HG02610 (cell line): ENCODE measurements at regions not wholly inside any gene's neighbourhood (a gene's known extent, or its start where the extent isn't known, plus 50 kb on each side); places are given as distances from the start of the nearest gene placed in this dataset.

Experiments used
- ATAC-seq: cut with Tn5 transposase; IDR thresholded peaks from one replicate; pipeline ENCODE4 v1.9.1; 2021; ENCODE audit warnings: mild to moderate bottlenecking, moderate library complexity; ENCODE audit not compliant: unreplicated experiment

DNA sequence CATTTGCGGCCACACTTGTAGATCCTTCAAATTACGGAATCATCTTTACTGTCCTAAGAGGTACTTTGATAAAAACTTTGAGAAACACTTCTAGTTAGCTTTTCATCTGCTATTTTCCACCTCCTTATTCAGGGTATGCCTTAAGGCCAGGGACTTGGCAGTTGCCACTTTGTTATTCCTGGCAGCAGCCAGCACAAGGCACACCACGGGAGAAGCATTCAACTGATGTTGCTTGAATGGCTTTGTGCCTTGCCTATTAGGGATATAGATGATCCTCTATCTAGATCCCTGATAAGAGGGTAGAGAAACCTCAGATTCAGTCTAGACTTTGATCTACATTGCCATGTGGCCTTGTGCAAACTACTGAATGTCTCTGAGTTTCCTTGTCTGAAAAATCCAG, 70.3 kb upstream of the EPHA4 start:
- ATAC-seq: no peak

DNA sequence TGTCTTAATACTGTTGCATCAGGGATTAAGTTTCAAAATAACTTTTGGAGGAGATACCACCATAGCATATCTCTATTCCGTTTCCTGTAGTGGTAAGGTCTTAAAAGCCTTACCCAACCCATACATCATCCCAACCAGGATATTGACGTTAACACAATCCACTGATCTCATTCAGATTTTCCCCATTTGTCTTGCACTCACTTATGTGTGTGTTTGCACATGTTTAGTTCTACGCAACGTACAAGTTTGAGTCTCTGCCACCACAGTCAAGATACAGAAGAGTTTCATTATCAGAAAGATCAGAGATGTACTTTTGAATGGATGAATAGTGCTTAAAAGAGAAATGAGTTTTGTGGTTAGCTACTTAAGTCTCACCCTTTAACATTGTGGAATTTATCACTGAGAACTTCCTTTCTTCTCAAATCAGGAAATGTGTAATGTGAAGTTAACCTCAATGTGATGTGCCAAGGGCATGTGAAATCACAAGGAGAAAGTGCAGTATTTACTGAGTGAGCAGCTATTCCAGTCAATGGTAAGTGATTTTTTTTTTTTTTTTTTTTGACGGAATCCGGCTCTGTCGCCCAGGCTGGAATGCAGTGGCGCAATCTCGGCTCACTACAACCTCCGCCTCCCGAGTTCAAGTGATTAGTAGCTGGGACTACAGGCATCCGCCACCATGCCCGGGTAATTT, 69.2 kb upstream of the EPHA4 start:
- ATAC-seq: no peak

DNA sequence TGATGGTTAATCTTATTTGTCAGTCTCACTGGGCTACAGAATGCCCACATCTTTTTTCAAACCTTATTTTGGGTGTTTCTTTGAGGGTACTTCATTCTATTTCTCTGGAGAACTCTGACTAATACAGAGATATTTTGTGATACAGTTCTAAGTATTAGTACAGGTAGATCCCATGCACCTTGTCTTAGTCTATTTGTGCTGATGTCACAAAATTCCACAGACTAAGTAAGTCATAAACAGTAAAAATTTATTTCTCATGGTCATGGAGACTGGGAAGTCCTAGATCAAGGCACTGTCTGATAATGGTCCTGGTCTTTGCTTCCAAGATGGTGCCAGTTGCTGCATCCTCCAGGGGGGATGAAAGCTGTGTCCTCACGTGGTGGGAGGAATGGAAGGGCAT, 68.6 kb upstream of the EPHA4 start:
- ATAC-seq: no peak

DNA sequence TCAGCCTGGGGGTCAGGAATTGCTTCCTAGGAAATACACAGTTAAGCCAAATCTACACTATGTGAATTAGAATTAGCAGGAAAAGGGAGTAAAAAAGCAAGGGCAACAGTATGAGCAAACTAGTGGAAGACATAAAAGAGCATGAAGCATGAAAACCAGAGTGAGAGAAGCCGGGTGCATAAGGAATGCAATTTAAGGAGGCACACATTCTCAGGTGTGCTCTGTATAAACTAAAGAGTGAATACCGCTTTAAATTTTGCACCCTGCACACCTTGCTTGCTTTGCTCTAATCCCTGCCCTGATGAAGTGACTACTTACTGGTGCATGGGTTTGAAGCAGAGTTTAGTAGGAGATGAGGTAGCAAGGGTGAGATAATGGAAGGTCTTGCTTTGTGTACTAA, 65.7 kb upstream of the EPHA4 start:
- ATAC-seq: no peak

DNA sequence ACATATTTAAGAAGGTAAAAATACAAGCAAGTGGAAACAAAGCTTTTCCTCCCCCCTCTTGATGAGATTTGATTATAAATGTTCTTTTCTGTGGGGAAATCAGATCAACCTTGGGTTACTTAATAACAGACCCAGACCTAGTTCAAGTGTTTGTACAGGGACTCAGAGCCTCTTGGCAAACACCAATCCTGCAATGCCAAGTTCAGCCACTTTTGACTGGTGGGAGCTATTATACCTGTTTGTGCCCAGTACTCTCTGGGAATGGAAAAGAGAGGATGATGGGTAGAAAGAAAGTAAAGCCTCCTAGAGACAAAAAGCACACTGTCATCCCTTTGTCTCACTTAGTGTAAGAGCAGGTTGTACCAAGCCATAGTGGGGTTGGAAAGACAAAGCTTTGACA, 63.8 kb upstream of the EPHA4 start:
- ATAC-seq: no peak

DNA sequence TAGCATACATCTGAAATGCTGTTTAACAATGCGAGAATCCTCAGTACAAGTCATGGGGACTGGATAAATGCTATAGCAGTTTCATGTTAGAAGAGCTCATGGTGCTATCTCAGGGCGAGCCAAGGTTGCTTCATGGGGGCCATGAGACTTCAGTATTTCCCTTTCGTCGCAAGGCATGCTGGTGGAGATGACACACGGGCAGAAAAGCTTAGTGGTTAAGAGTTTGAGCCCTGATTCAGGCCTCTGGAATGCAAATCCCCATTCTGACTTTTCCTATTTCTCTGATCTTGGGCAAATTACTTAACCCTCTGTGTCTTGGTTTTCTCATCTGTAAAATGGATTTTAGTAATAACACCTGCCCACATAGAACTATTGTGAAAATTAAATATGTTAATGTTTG, 57.4 kb upstream of the EPHA4 start:
- no peak for ATAC-seq

DNA sequence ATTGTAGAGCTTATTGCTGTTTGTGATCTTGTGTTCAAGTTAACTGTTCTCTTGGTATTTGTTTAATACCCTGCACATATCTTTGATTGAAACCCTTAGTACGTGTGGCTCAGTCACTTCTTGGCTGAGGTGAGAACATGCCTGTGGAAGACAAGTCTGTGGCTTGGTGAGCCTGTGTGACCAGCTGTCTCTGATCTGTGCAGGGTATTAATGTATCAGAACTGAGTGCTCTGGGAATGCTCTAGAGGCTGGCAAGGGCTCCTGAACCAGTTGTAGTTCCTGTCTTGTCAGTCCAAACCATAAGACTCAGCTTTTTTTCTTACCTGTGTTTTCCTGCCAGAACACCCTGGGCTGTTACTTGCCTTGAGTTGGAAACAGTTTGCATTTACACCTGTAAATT, 52.4 kb upstream of the EPHA4 start:
- no peak for ATAC-seq
